Endothelial cell (in vitro differentiated cells): ENCODE measurements at regions not wholly inside any gene's neighbourhood (a gene's known extent, or its start where the extent isn't known, plus 50 kb on each side); places are given as distances from the start of the nearest gene placed in this dataset.

Experiments used
- DNase-seq: peaks from one replicate; pipeline ENCODE4 v3.0.0; 2021; ENCODE audit warnings: low spot score
- H3K27ac Mint-ChIP-seq: one replicate; pipeline ENCODE4 v1.8.0; 2021; ENCODE audit warnings: mixed read lengths, inconsistent platforms; ENCODE audit not compliant: unreplicated experiment
- H3K27me3 Mint-ChIP-seq: one replicate; pipeline ENCODE4 v1.8.0; 2021; ENCODE audit warnings: mild to moderate bottlenecking, moderate library complexity, mixed read lengths, inconsistent platforms; ENCODE audit not compliant: unreplicated experiment
- H3K36me3 Mint-ChIP-seq: one replicate; pipeline ENCODE4 v1.8.0; 2021; ENCODE audit warnings: mild to moderate bottlenecking, low read depth, mixed read lengths, inconsistent platforms; ENCODE audit not compliant: unreplicated experiment
- H3K4me1 Mint-ChIP-seq: one replicate; pipeline ENCODE4 v1.8.0; 2021; ENCODE audit warnings: mild to moderate bottlenecking, mixed read lengths, inconsistent platforms; ENCODE audit not compliant: unreplicated experiment
- H3K4me3 Mint-ChIP-seq: one replicate; pipeline ENCODE4 v1.8.0; 2021; ENCODE audit warnings: mild to moderate bottlenecking, mixed read lengths, inconsistent platforms; ENCODE audit not compliant: unreplicated experiment
- H3K9me3 Mint-ChIP-seq: one replicate; pipeline ENCODE4 v1.8.0; 2021; ENCODE audit warnings: mixed read lengths, inconsistent platforms; ENCODE audit not compliant: unreplicated experiment
- TF ChIP-seq, protein P1 (sequence below): fragments of 200-600 bp; sonication (generic); IDR thresholded peaks from one replicate; pipeline ENCODE4 v1.5.0; 2021; ENCODE audit warnings: antibody characterized with exemption; ENCODE audit not compliant: unreplicated experiment

GRCh38 chr13:99746637-99747402 lies 224.7 kb downstream of the ZIC5 start:
- H3K9me3 Mint-ChIP-seq = no peaks in the 10 kb centered on the region
- no peak for DNase-seq
- H3K27ac Mint-ChIP-seq = no peak overlapping the region
- peak overlapping the region; percentile 70 for H3K4me3 Mint-ChIP-seq
- TF ChIP-seq, protein P1, sequence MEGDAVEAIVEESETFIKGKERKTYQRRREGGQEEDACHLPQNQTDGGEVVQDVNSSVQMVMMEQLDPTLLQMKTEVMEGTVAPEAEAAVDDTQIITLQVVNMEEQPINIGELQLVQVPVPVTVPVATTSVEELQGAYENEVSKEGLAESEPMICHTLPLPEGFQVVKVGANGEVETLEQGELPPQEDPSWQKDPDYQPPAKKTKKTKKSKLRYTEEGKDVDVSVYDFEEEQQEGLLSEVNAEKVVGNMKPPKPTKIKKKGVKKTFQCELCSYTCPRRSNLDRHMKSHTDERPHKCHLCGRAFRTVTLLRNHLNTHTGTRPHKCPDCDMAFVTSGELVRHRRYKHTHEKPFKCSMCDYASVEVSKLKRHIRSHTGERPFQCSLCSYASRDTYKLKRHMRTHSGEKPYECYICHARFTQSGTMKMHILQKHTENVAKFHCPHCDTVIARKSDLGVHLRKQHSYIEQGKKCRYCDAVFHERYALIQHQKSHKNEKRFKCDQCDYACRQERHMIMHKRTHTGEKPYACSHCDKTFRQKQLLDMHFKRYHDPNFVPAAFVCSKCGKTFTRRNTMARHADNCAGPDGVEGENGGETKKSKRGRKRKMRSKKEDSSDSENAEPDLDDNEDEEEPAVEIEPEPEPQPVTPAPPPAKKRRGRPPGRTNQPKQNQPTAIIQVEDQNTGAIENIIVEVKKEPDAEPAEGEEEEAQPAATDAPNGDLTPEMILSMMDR = no peak
- no peaks in the 10 kb centered on the region for H3K36me3 Mint-ChIP-seq
- peaks cover 19% of the 10 kb centered on the region for H3K4me1 Mint-ChIP-seq
- H3K27me3 Mint-ChIP-seq = peaks cover 1% of the 10 kb centered on the region

DNA sequence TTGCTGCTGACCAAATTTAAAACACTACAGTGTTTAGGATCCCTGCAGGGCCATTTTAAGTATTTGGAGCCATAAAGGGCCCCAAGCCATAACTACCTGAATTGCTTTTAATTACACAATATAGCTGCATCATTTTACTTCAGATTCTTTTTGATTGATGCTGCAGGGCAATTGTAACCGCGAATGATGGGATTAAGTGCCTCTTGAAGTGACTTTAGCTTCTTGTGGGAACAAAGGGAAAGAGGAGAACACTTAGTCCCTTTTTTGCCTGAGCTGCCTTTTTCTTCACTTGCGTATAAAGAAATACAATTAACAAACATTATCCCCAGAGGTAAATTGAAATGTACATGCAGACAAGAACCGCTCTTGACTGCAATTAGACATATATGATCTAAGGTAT lies 228.5 kb downstream of the ZIC5 start:
- TF ChIP-seq, protein P1 = no peak
- Mint-ChIP-seq H3K4me3 (no peak overlapping the region), H3K36me3 (no peaks in the 10 kb centered on the region), H3K27me3 (peaks cover 1% of the 10 kb centered on the region), H3K9me3 (no peaks in the 10 kb centered on the region), H3K4me1 (peaks cover 26% of the 10 kb centered on the region), H3K27ac (no peak overlapping the region)
- no peak for DNase-seq

GRCh38 chr13:99741960-99742359 lies 229.6 kb downstream of the ZIC5 start:
- H3K27me3 Mint-ChIP-seq = peaks cover 1% of the 10 kb centered on the region
- no peaks in the 10 kb centered on the region for H3K36me3 Mint-ChIP-seq
- peaks cover 20% of the 10 kb centered on the region for H3K4me1 Mint-ChIP-seq
- no peak overlapping the region for H3K27ac Mint-ChIP-seq
- no peak overlapping the region for H3K4me3 Mint-ChIP-seq
- DNase-seq = no peak
- no peaks in the 10 kb centered on the region for H3K9me3 Mint-ChIP-seq
- TF ChIP-seq, protein P1 = no peak

DNA sequence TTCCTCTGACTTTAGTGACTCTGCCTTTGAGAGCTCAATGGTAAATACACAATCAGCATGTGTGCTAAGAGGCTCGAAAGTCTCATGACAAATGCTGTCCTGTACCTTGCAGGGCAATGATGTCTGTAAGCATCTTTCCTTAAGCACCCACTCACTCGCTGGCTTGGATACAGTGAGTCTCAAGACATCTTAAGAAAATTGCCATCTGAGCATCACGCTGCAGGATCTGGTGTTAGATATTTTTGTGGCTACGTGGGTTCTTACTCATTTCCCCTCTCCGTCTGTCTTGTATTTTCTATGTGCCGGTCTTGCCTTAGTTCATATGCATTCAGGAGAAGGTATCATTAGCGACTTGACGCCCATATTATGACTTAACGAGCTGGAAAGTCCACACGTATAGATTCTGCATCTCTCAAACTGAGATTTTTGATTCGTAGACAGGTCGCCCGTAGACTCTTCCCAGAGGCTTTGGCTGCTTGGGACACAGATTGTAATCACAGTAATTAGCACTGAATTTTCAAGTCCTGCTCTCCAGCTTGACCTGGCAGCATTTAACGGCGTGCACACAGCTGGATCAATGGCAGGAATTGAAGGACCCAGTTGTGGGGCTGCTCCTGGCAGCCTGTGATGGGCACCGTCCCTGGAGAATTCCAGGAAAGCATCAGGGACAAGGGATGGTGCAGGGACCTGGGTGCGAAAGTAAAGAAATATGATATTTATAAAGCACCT lies 231.2 kb downstream of the ZIC5 start:
- Mint-ChIP-seq H3K4me1 (peaks cover 13% of the 10 kb centered on the region), H3K36me3 (no peaks in the 10 kb centered on the region), H3K27ac (no peak overlapping the region), H3K27me3 (peaks cover 1% of the 10 kb centered on the region), H3K9me3 (no peaks in the 10 kb centered on the region), H3K4me3 (no peak overlapping the region)
- no peak for DNase-seq
- TF ChIP-seq, protein P1 = no peak

DNA sequence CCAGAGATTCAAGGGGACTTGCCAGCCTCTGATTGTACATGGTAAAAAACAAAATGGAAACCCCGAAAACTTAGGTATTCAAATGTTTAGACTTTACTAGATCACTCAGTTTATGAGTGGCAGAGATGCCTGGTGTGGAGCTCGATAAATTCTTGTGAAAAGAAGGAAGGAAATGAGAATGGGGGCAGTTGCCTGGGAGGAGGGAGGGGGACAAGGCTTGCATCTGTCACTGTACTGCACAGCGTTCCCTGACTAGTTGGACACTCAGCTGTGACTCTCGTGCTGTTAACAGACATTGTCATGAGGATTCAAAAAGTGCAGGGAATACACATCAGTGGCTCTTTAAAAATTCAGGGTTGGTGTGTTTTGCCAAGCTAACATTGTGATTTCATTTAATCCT lies 232.9 kb downstream of the ZIC5 start:
- Mint-ChIP-seq H3K4me3 (no peak overlapping the region), H3K27me3 (no peaks in the 10 kb centered on the region), H3K9me3 (no peaks in the 10 kb centered on the region), H3K36me3 (no peaks in the 10 kb centered on the region), H3K27ac (peak overlapping the region; percentile 5), H3K4me1 (peaks cover 19% of the 10 kb centered on the region)
- DNase-seq = no peak
- TF ChIP-seq, protein P1 = no peak
